GM23338 (cell line): ENCODE measurements at regions not wholly inside any gene's neighbourhood (a gene's known extent, or its start where the extent isn't known, plus 50 kb on each side); places are given as distances from the start of the nearest gene placed in this dataset.

ENCODE experiments used
- ATAC-seq: fragments of 200-7000 bp; cut with Tn5 transposase; 3 replicates; pipeline ENCODE4 v1.9.1; 2020
- DNase-seq: peaks from one replicate; pipeline ENCODE4 v3.0.0-alpha.2; 2015; ENCODE audit warnings: low spot score
- H2AFZ ChIP-seq: fragments of 200-600 bp; sonication (generic); 2 replicates; pipeline ENCODE4 v1.8.0; 2016; ENCODE audit warnings: antibody characterized with exemption, mild to moderate bottlenecking, moderate library complexity
- H3F3A ChIP-seq: fragments of 200-600 bp; sonication (generic); replicated peaks from 2 replicates; pipeline ENCODE4 v1.8.0; 2017; ENCODE audit warnings: antibody characterized with exemption, mixed run types, low read depth
- H3K27ac ChIP-seq: fragments of 200-600 bp; sonication (generic); 2 replicates; pipeline ENCODE4 v1.6.1; 2016; ENCODE audit warnings: low read depth
- H3K27me3 ChIP-seq: fragments of 200-600 bp; sonication (generic); 2 replicates; pipeline ENCODE4 v1.8.0; 2016; ENCODE audit warnings: mild to moderate bottlenecking, mixed run types, moderate library complexity; ENCODE audit not compliant: insufficient read depth
- H3K36me3 ChIP-seq: fragments of 200-600 bp; sonication (generic); 2 replicates; pipeline ENCODE4 v1.8.0; 2016; ENCODE audit warnings: mild to moderate bottlenecking; ENCODE audit not compliant: insufficient read depth
- H3K4me1 ChIP-seq: fragments of 200-600 bp; sonication (generic); 2 replicates; pipeline ENCODE4 v1.8.0; 2016; ENCODE audit warnings: mild to moderate bottlenecking, moderate library complexity; ENCODE audit not compliant: insufficient read depth
- H3K4me2 ChIP-seq: fragments of 200-600 bp; sonication (generic); 2 replicates; pipeline ENCODE4 v1.7.1; 2017; ENCODE audit warnings: mixed run types
- H3K4me3 ChIP-seq: fragments of 200-600 bp; sonication (generic); 2 replicates; pipeline ENCODE4 v1.6.1; 2016; ENCODE audit warnings: mixed run types
- H3K79me2 ChIP-seq: fragments of 200-600 bp; sonication (generic); replicated peaks from 2 replicates; pipeline ENCODE4 v1.8.0; 2017; ENCODE audit warnings: mild to moderate bottlenecking; ENCODE audit not compliant: insufficient read depth
- H3K9me2 ChIP-seq: fragments of 200-600 bp; sonication (generic); 2 replicates; pipeline ENCODE4 v1.8.0; 2017; ENCODE audit not compliant: insufficient read depth
- H4K20me1 ChIP-seq: fragments of 200-600 bp; sonication (generic); replicated peaks from 2 replicates; pipeline ENCODE4 v1.8.0; 2017; ENCODE audit warnings: mild to moderate bottlenecking; ENCODE audit not compliant: insufficient read depth
- H3K27ac Mint-ChIP-seq: 2 replicates; pipeline ENCODE4 v1.8.0; 2020; ENCODE audit warnings: inconsistent platforms, mild to moderate bottlenecking, moderate library complexity, mixed read lengths
- H3K27me3 Mint-ChIP-seq: 3 replicates; pipeline ENCODE4 v1.8.0; 2022; ENCODE audit warnings: low read depth, mild to moderate bottlenecking, moderate library complexity, mixed read lengths, inconsistent platforms; ENCODE audit not compliant: insufficient read depth, poor library complexity
- H3K36me3 Mint-ChIP-seq: 3 replicates; pipeline ENCODE4 v1.8.0; 2021; ENCODE audit warnings: low read depth, mild to moderate bottlenecking, inconsistent platforms, moderate library complexity, mixed read lengths
- H3K4me1 Mint-ChIP-seq: 3 replicates; pipeline ENCODE4 v1.8.0; 2020; ENCODE audit warnings: mild to moderate bottlenecking, inconsistent platforms, mixed read lengths
- H3K4me3 Mint-ChIP-seq: 3 replicates; pipeline ENCODE4 v1.8.0; 2021; ENCODE audit warnings: moderate library complexity, mild to moderate bottlenecking, inconsistent platforms, mixed read lengths
- H3K9me3 Mint-ChIP-seq: 3 replicates; pipeline ENCODE4 v1.8.0; 2020; ENCODE audit warnings: moderate library complexity, mild to moderate bottlenecking, inconsistent platforms, mixed read lengths
- CREB1 ChIP-seq: fragments of 250-450 bp; sonication (Bioruptor Pico); IDR thresholded peaks from 2 replicates; pipeline ENCODE4 v1.5.0; 2020; ENCODE audit warnings: low read depth, mild to moderate bottlenecking, moderate library complexity
- CTCF ChIP-seq, 2 experiments: fragments of 200-600 bp in 1 of 2; sonication (generic) in 1 of 2; conservative IDR thresholded peaks; 2 replicates each; pipeline versions ENCODE4 v1.5.1 to v1.6.1; 2016 to 2017; ENCODE audit warnings: antibody characterized with exemption in 2 of 2, low read depth in 2 of 2, mild to moderate bottlenecking in 2 of 2, moderate library complexity in 1 of 2
- EZH2 ChIP-seq: fragments of 200-600 bp; sonication (generic); IDR thresholded peaks from one replicate; pipeline ENCODE4 v1.8.0; 2017; ENCODE audit warnings: antibody characterized with exemption, mild to moderate bottlenecking, low read depth; ENCODE audit not compliant: unreplicated experiment
- EZH2phosphoT487 ChIP-seq: fragments of 200-600 bp; sonication (generic); IDR thresholded peaks from one replicate; pipeline ENCODE4 v1.8.1; 2018; ENCODE audit warnings: antibody characterized with exemption; ENCODE audit not compliant: unreplicated experiment
- JUNB ChIP-seq: IDR thresholded peaks from one replicate; pipeline ENCODE4 v1.6.1; 2016; ENCODE audit warnings: antibody characterized with exemption; ENCODE audit not compliant: unreplicated experiment
- NANOG ChIP-seq: IDR thresholded peaks from 2 replicates; pipeline ENCODE4 v1.6.1; 2016; ENCODE audit warnings: antibody characterized with exemption, borderline replicate concordance
- POLR2AphosphoS5 ChIP-seq: IDR thresholded peaks from 2 replicates; pipeline ENCODE4 v1.6.1; 2016; ENCODE audit warnings: antibody characterized with exemption, low read depth
- REST ChIP-seq: IDR thresholded peaks from one replicate; pipeline ENCODE4 v1.6.1; 2018; ENCODE audit warnings: antibody characterized with exemption; ENCODE audit not compliant: unreplicated experiment
- STAT1 ChIP-seq: IDR thresholded peaks from one replicate; pipeline ENCODE4 v1.6.1; 2016; ENCODE audit warnings: antibody characterized with exemption; ENCODE audit not compliant: unreplicated experiment
- ZNF114 ChIP-seq: fragments of 250-450 bp; sonication (Bioruptor Pico); IDR thresholded peaks from 2 replicates; pipeline ENCODE4 v1.5.0; 2020; ENCODE audit warnings: mild to moderate bottlenecking, moderate library complexity
- ZNF331 ChIP-seq: fragments of 250-450 bp; sonication (Bioruptor Pico); IDR thresholded peaks from 2 replicates; pipeline ENCODE4 v1.5.0; 2020; ENCODE audit warnings: low read depth, mild to moderate bottlenecking, moderate library complexity
- ZNF462 ChIP-seq: fragments of 250-450 bp; sonication (Bioruptor Pico); IDR thresholded peaks from 2 replicates; pipeline ENCODE4 v1.5.0; 2020; ENCODE audit warnings: mild to moderate bottlenecking, moderate library complexity
- TF ChIP-seq, protein P1 (sequence below): IDR thresholded peaks from 2 replicates; pipeline ENCODE4 v1.6.1; 2016; ENCODE audit warnings: antibody characterized with exemption

GRCh38 chr12:13563743-13564125, 367.2 kb downstream of the EMP1 start:
- H3K4me2 ChIP-seq: no peak overlapping the region
- Mint-ChIP-seq H3K27me3 (peaks cover 2% of the 10 kb centered on the region), H3K9me3 (peaks cover 2% of the 10 kb centered on the region; the same call in 1 of the 3 replicates), H3K4me3 (no peak overlapping the region), H3K4me1 (no peaks in the 10 kb centered on the region), H3K36me3 (peaks cover 11% of the 10 kb centered on the region), H3K27ac (no peak overlapping the region)
- H2AFZ ChIP-seq: no peak overlapping the region
- no peaks in the 10 kb centered on the region for H4K20me1 ChIP-seq
- H3K4me3 ChIP-seq: no peak overlapping the region
- no peak for DNase-seq
- H3K9me2 ChIP-seq: no peaks in the 10 kb centered on the region; the same call in 1 of the 2 replicates
- no peaks in the 10 kb centered on the region for H3K79me2 ChIP-seq
- TF ChIP-seq STAT1 (no peak), JUNB (no peak), CTCF (conservative IDR thresholded peaks at IDR 0.05; ENCODE audit: low read depth in 2 of 2) (no peak), NANOG (no peak), POLR2AphosphoS5 (no peak), EZH2phosphoT487 (no peak), REST (no peak), ZNF114 (no peak), CREB1 (no peak), ZNF331 (CRISPR knock-in tag) (no peak), ZNF462 (CRISPR knock-in tag) (no peak), EZH2 (no peak)
- TF ChIP-seq, protein P1, sequence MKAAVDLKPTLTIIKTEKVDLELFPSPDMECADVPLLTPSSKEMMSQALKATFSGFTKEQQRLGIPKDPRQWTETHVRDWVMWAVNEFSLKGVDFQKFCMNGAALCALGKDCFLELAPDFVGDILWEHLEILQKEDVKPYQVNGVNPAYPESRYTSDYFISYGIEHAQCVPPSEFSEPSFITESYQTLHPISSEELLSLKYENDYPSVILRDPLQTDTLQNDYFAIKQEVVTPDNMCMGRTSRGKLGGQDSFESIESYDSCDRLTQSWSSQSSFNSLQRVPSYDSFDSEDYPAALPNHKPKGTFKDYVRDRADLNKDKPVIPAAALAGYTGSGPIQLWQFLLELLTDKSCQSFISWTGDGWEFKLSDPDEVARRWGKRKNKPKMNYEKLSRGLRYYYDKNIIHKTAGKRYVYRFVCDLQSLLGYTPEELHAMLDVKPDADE: no peak
- ATAC-seq: no peak
- no peaks in the 10 kb centered on the region for H3K36me3 ChIP-seq
- H3K27ac ChIP-seq: no peak overlapping the region
- H3F3A ChIP-seq: no peaks in the 10 kb centered on the region
- H3K27me3 ChIP-seq: no peaks in the 10 kb centered on the region
- H3K4me1 ChIP-seq: no peaks in the 10 kb centered on the region
